Large intestine (tissue), 3 donors: ENCODE measurements at regions not wholly inside any gene's neighbourhood (a gene's known extent, or its start where the extent isn't known, plus 50 kb on each side); places are given as distances from the start of the nearest gene placed in this dataset.

Experiments used
- DNase-seq, 2 donors: peaks; one replicate each; pipeline versions ENCODE4 v3.0.0 to v3.0.0-alpha.2; 2013
- H3K27ac ChIP-seq: one replicate; pipeline ENCODE4 v1.5.1; 2013; ENCODE audit warnings: low read length
- H3K27me3 ChIP-seq: 2 replicates; pipeline ENCODE4 v1.6.1; 2013; ENCODE audit warnings: low read length; ENCODE audit not compliant: control insufficient read depth, insufficient read depth
- H3K36me3 ChIP-seq: 2 replicates; pipeline ENCODE4 v1.6.1; 2013; ENCODE audit warnings: low read length; ENCODE audit not compliant: control insufficient read depth, insufficient read depth
- H3K4me1 ChIP-seq: one replicate; pipeline ENCODE4 v1.6.1; 2013; ENCODE audit warnings: low read length; ENCODE audit not compliant: control insufficient read depth, insufficient read depth
- H3K4me3 ChIP-seq: one replicate; pipeline ENCODE4 v1.5.1; 2013; ENCODE audit warnings: low read length
- H3K9me3 ChIP-seq: one replicate; pipeline ENCODE4 v1.6.1; 2013; ENCODE audit warnings: mild to moderate bottlenecking, low read depth, low read length, moderate library complexity; ENCODE audit not compliant: control insufficient read depth
- WGBS: methylation state at CpG from one replicate; pipeline ENCODE4 v1.1.5; 2013; ENCODE audit warnings: low lambda C conversion rate; ENCODE audit not compliant: insufficient coverage; 5-methylcytosine and 5-hydroxymethylcytosine counted together

DNA sequence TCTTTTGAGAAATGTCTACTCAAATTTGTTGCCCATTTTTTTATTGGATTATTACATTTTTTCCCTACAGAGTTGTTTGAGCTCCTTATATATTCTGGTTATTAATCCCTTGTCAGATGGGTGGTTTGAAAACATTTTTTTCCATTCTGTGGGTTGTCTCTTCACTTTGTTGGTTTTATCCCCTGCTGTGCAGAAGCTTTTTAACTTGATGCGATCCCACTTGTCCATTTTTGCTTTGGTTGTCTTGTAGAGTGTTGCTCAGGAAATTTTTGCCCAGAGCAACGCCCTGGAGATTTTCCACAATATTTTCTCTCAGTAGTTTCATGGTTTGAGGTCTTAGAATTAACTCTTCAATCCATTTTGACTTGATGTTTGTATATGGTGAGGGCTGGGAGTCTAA is 592.8 kb upstream of the GOT2 start:
- no peaks in the 10 kb centered on the region for H3K36me3 ChIP-seq
- H3K27ac ChIP-seq: no peak overlapping the region
- no peaks in the 10 kb centered on the region for H3K9me3 ChIP-seq
- no peaks in the 10 kb centered on the region for H3K4me1 ChIP-seq
- DNase-seq: no peak
- 42% methylated on average over 2 of the region's 2 CpGs for WGBS
- no peaks in the 10 kb centered on the region for H3K27me3 ChIP-seq
- H3K4me3 ChIP-seq: no peak overlapping the region

GRCh38 chr16:59324462-59324861 is 590.3 kb upstream of the GOT2 start:
- Histone ChIP-seq H3K4me3 (no peak overlapping the region), H3K9me3 (no peaks in the 10 kb centered on the region), H3K27me3 (no peaks in the 10 kb centered on the region), H3K36me3 (no peaks in the 10 kb centered on the region), H3K4me1 (no peaks in the 10 kb centered on the region), H3K27ac (no peak overlapping the region)
- no peak for DNase-seq
- WGBS: 70% methylated on average over 3 of the region's 5 CpGs

GRCh38 chr16:59320657-59321056 is 586.5 kb upstream of the GOT2 start:
- Histone ChIP-seq H3K4me1 (no peaks in the 10 kb centered on the region), H3K36me3 (no peaks in the 10 kb centered on the region), H3K4me3 (no peak overlapping the region), H3K9me3 (no peaks in the 10 kb centered on the region), H3K27me3 (no peaks in the 10 kb centered on the region), H3K27ac (no peak overlapping the region)
- WGBS: no CpG with 5 or more reads among the region's 1 CpG
- DNase-seq: no peak

- WGBS: 100% methylated on average over 3 of the region's 3 CpGs
- H3K9me3 ChIP-seq: no peaks in the 10 kb centered on the region
These were observed 585.8 kb upstream of the GOT2 start for GRCh38 chr16:59319871-59320270.

GRCh38 chr16:59305850-59306249 is 571.7 kb upstream of the GOT2 start:
- Histone ChIP-seq H3K36me3 (no peaks in the 10 kb centered on the region), H3K27ac (no peak overlapping the region), H3K4me1 (no peaks in the 10 kb centered on the region), H3K9me3 (no peaks in the 10 kb centered on the region), H3K27me3 (no peaks in the 10 kb centered on the region), H3K4me3 (no peak overlapping the region)
- 81% methylated on average over 2 of the region's 4 CpGs for WGBS
- DNase-seq: no peak

More at GRCh38 chr16:59319871-59320270, 585.8 kb upstream of the GOT2 start:
- H3K4me1 ChIP-seq: no peaks in the 10 kb centered on the region
- no peaks in the 10 kb centered on the region for H3K36me3 ChIP-seq
- H3K4me3 ChIP-seq: no peak overlapping the region
- no peak for DNase-seq
- no peak overlapping the region for H3K27ac ChIP-seq
- H3K27me3 ChIP-seq: no peaks in the 10 kb centered on the region

GRCh38 chr16:59296888-59297287 is 562.8 kb upstream of the GOT2 start:
- no peaks in the 10 kb centered on the region for H3K27me3 ChIP-seq
- no peaks in the 10 kb centered on the region for H3K36me3 ChIP-seq
- no peak overlapping the region for H3K27ac ChIP-seq
- H3K9me3 ChIP-seq: no peaks in the 10 kb centered on the region
- H3K4me3 ChIP-seq: no peak overlapping the region
- no peak for DNase-seq
- 86% methylated on average over 1 of the region's 5 CpGs for WGBS
- no peaks in the 10 kb centered on the region for H3K4me1 ChIP-seq

- H3K9me3 ChIP-seq: no peaks in the 10 kb centered on the region
- WGBS: 43% methylated on average over 2 of the region's 5 CpGs
- no peak overlapping the region for H3K4me3 ChIP-seq
These were observed 562.0 kb upstream of the GOT2 start for GRCh38 chr16:59295993-59296736.

DNA sequence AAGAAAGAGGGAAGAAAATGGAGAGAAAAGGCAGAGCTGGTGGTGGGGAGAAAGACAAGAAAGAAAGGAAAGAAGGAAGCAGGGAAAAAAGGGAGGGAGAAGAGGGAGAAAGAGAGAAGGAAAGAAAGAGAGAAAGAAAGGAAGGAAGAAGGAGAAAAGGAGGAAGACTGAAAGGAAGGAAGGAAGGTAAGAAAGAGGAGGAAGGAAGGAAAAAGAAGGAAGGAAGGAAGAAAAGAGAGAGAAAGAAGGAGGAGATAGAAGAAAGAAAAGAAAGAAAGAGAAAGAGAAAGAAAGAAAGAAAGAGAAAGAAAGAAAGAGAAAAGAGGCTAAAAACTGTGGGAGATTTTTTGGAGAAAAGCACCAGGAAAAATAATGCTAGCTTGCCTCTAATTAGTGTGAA is 561.4 kb upstream of the GOT2 start:
- no peaks in the 10 kb centered on the region for H3K9me3 ChIP-seq
- no peaks in the 10 kb centered on the region for H3K27me3 ChIP-seq
- H3K36me3 ChIP-seq: no peaks in the 10 kb centered on the region
- no peak for DNase-seq
- no peak overlapping the region for H3K27ac ChIP-seq
- no peak overlapping the region for H3K4me3 ChIP-seq
- H3K4me1 ChIP-seq: no peaks in the 10 kb centered on the region

More at GRCh38 chr16:59295993-59296736, 562.0 kb upstream of the GOT2 start:
- DNase-seq: no peak
- Histone ChIP-seq H3K27ac (no peak overlapping the region), H3K27me3 (no peaks in the 10 kb centered on the region), H3K36me3 (no peaks in the 10 kb centered on the region), H3K4me1 (no peaks in the 10 kb centered on the region)

DNA sequence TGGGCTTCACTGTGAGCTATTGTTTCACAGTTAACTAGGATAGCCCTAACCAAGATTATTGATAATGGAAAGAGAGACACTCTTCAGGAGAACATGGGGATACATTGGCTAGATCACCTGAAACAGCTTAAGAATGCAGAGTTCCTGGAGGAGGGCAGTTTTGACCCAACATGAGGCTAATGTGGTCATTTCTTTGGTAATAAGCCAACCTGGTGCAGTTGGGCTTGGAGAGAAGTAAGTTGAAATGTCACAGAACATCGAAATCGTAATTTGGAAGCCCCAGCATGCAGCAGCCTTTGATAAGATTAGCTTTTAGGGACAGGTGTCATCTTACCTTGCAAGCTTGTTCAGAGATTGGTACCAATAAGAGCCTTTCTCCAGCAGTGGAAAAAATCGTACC is 556.6 kb upstream of the GOT2 start:
- no peak for DNase-seq
- H3K27me3 ChIP-seq: no peaks in the 10 kb centered on the region
- WGBS: no CpG with 5 or more reads among the region's 3 CpGs
- H3K9me3 ChIP-seq: no peaks in the 10 kb centered on the region
- H3K4me1 ChIP-seq: no peaks in the 10 kb centered on the region
- H3K36me3 ChIP-seq: no peaks in the 10 kb centered on the region
- no peak overlapping the region for H3K27ac ChIP-seq
- no peak overlapping the region for H3K4me3 ChIP-seq

DNA sequence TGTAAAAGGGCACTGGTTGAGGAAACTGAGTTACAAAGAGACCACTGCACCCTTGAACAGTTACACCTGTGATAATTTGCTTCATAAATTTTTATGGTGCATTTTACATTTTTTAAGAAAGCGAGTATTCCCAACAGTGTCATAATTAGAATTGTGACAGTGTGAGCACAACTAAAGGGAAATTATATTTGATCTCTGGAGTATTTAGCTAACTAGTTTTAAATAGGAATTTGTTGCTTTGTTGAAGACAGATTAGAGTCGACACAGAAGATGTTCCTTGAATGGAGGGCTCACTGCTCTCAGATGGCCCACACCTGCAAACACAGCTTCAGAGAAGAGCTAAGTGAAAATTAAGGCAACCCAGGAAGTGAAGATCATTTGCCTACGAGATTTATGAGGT is 555.0 kb upstream of the GOT2 start:
- no peak overlapping the region for H3K4me3 ChIP-seq
- no peak for DNase-seq
- no peaks in the 10 kb centered on the region for H3K4me1 ChIP-seq
- H3K9me3 ChIP-seq: no peaks in the 10 kb centered on the region
- WGBS: 81% methylated on average over 2 of the region's 3 CpGs
- no peaks in the 10 kb centered on the region for H3K27me3 ChIP-seq
- no peak overlapping the region for H3K27ac ChIP-seq
- no peaks in the 10 kb centered on the region for H3K36me3 ChIP-seq

DNA sequence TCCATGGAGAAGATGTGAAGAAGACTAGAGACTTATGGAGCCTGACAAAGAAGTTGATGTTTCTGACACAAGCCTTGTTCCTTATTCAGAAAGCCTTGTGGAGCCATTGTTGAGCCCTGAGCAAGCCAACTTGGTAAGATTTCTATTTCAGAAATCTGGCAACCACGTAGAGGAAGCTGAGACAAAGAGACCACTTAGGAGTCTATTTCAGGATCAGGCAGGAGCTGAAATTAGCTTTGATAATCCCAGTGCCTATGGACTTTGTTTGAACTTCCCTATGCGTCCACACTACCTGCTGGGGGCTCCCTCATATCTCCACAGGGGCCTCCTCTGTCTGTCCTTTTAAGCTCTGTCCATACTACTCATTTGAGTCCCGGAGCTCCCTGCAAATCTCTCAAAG is 540.0 kb upstream of the GOT2 start:
- Histone ChIP-seq H3K9me3 (no peaks in the 10 kb centered on the region), H3K4me3 (no peak overlapping the region), H3K27me3 (no peaks in the 10 kb centered on the region), H3K4me1 (no peaks in the 10 kb centered on the region), H3K27ac (no peak overlapping the region), H3K36me3 (no peaks in the 10 kb centered on the region)
- no peak for DNase-seq
- WGBS: no CpG with 5 or more reads among the region's 3 CpGs
